A673 (cell line): ENCODE measurements at regions not wholly inside any gene's neighbourhood (a gene's known extent, or its start where the extent isn't known, plus 50 kb on each side); places are given as distances from the start of the nearest gene placed in this dataset.

Experiments used
- BruUV-seq: library from RNA; stranded (reverse); fragments of 400-500 nt; replicated peaks from 2 replicates; lab custom pipeline; 2021; lab: Mats Ljungman, UMichigan
- CTCF ChIA-PET: fragments of 300-600 bp; sonication (Branson Sonifier 250); formaldehyde crosslinking; loops from one replicate; lab custom pipeline; 2022; ENCODE audit warnings: antibody characterized with exemption; lab: Charles Lee
- POLR2A ChIA-PET: fragments of 300-600 bp; sonication (Branson Sonifier 250); formaldehyde crosslinking; loops from one replicate; lab custom pipeline; 2022; ENCODE audit warnings: antibody characterized with exemption; ENCODE audit not compliant: low non-redundant PET; lab: Charles Lee
- DNase-seq: peaks from one replicate; pipeline ENCODE4 v3.0.0-alpha.2; 2015; ENCODE audit warnings: low spot score
- H3K27ac ChIP-seq: fragments of 200-600 bp; sonication (generic); 2 replicates; pipeline ENCODE4 v1.5.1; 2016; ENCODE audit warnings: mixed run types, low read depth, mild to moderate bottlenecking, mixed read lengths, antibody characterized with exemption, low read length; ENCODE audit not compliant: poor library complexity, severe bottlenecking
- H3K27me3 ChIP-seq: fragments of 200-600 bp; sonication (generic); replicated peaks from 2 replicates; pipeline ENCODE4 v1.6.1; 2017; ENCODE audit warnings: mixed run types, low read depth, mild to moderate bottlenecking, mixed read lengths, antibody characterized with exemption, low read length; ENCODE audit not compliant: insufficient read depth, poor library complexity
- H3K36me3 ChIP-seq: fragments of 200-600 bp; sonication (generic); 2 replicates; pipeline ENCODE4 v1.6.1; 2016; ENCODE audit warnings: mixed run types, mild to moderate bottlenecking, mixed read lengths, antibody characterized with exemption, low read length; ENCODE audit not compliant: insufficient read depth, poor library complexity, severe bottlenecking
- H3K4me1 ChIP-seq: fragments of 200-600 bp; sonication (generic); 2 replicates; pipeline ENCODE4 v1.6.1; 2017; ENCODE audit warnings: mixed run types, mild to moderate bottlenecking, mixed read lengths, antibody characterized with exemption, low read length; ENCODE audit not compliant: insufficient read depth, poor library complexity, severe bottlenecking
- H3K4me3 ChIP-seq: fragments of 200-600 bp; sonication (generic); 2 replicates; pipeline ENCODE4 v1.5.1; 2016; ENCODE audit warnings: low read depth, mixed run types, mild to moderate bottlenecking, mixed read lengths, low read length; ENCODE audit not compliant: poor library complexity, severe bottlenecking
- H3K9me3 ChIP-seq: fragments of 200-600 bp; sonication (generic); 2 replicates; pipeline ENCODE4 v1.6.1; 2016; ENCODE audit warnings: mixed run types, low read depth, mild to moderate bottlenecking, mixed read lengths, antibody characterized with exemption, low read length; ENCODE audit not compliant: poor library complexity, severe bottlenecking
- EZH2 ChIP-seq: fragments of 200-600 bp; sonication (generic); IDR thresholded peaks from 2 replicates; pipeline ENCODE4 v1.6.1; 2017; ENCODE audit warnings: borderline replicate concordance, low read depth, mild to moderate bottlenecking, mixed read lengths, antibody characterized with exemption, low read length; ENCODE audit not compliant: poor library complexity, severe bottlenecking
- intact Hi-C: fragments of 100-400 bp; cut with micrococcal nuclease; formaldehyde crosslinking; loops from one replicate; pipeline ENCODE4 v1.10.0; 2022; ENCODE audit not compliant: unreplicated experiment
- TF ChIP-seq, protein P1 (sequence below): fragments of 300-800, 200-600 bp; sonication (generic); conservative IDR thresholded peaks from 2 replicates; pipeline ENCODE4 v1.5.1; 2017; ENCODE audit warnings: low read depth, mild to moderate bottlenecking, antibody characterized with exemption, low read length, moderate library complexity, mixed read lengths

DNA sequence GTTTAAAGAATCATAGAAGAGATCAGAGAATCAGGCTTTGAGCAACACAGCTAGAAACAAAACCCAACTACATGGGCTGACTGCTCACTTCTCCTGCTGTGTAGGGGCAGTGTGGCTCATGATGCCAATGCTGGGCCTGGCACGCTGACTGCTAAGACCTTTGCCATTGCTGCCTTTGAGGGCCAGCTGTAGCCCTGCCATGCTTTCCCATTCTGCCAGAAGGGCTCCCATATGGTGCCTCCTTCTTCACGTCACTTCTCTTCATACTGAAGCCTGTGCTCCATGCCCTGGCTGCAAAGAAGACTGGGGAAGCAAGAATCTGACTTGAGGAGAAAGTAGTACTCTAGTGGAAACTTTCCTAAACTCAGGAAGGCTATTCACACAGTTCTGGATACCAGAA is 232.9 kb downstream of the UTP18 start:
- ChIA-PET POLR2A (no interaction called here), CTCF (no interaction called here)
- Histone ChIP-seq H3K27ac (no peak overlapping the region), H3K9me3 (no peaks in the 10 kb centered on the region), H3K4me1 (no peaks in the 10 kb centered on the region), H3K27me3 (peaks cover 3% of the 10 kb centered on the region), H3K4me3 (no peak overlapping the region), H3K36me3 (no peaks in the 10 kb centered on the region)
- intact Hi-C loops, result no loop called here
- TF ChIP-seq EZH2, result no peak
- TF ChIP-seq, protein P1, sequence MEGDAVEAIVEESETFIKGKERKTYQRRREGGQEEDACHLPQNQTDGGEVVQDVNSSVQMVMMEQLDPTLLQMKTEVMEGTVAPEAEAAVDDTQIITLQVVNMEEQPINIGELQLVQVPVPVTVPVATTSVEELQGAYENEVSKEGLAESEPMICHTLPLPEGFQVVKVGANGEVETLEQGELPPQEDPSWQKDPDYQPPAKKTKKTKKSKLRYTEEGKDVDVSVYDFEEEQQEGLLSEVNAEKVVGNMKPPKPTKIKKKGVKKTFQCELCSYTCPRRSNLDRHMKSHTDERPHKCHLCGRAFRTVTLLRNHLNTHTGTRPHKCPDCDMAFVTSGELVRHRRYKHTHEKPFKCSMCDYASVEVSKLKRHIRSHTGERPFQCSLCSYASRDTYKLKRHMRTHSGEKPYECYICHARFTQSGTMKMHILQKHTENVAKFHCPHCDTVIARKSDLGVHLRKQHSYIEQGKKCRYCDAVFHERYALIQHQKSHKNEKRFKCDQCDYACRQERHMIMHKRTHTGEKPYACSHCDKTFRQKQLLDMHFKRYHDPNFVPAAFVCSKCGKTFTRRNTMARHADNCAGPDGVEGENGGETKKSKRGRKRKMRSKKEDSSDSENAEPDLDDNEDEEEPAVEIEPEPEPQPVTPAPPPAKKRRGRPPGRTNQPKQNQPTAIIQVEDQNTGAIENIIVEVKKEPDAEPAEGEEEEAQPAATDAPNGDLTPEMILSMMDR, result no peak
- BruUV-seq, result no TSS peak
- no peak for DNase-seq

DNA sequence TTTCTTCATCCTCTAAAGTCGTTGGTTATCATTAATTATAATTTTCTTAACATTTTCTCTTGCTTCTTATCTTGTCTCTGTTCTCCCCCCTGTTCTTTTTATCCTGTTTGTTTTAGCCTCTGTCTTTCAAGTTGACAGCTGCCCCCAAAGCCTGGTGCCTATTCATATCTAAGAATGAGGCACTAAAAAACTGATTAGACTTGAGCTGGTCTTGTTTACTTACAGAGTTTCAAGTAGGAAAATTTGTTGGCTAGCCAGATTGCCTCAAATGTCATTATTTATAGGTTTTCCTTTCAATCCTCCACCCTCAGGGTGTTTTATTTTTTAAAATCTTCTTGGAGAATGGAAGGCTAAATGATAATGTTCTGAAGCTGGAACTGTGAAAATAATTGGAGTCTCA is 236.0 kb downstream of the UTP18 start:
- CTCF ChIA-PET, result no interaction called here
- no peak for DNase-seq
- Histone ChIP-seq H3K36me3 (no peaks in the 10 kb centered on the region), H3K4me1 (no peaks in the 10 kb centered on the region), H3K4me3 (no peak overlapping the region), H3K27me3 (peaks cover 9% of the 10 kb centered on the region), H3K9me3 (no peaks in the 10 kb centered on the region), H3K27ac (no peak overlapping the region)
- intact Hi-C loops, result no loop called here
- no TSS peak for BruUV-seq
- POLR2A ChIA-PET, result no interaction called here
- no peak for TF ChIP-seq EZH2
- TF ChIP-seq, protein P1, result no peak

DNA sequence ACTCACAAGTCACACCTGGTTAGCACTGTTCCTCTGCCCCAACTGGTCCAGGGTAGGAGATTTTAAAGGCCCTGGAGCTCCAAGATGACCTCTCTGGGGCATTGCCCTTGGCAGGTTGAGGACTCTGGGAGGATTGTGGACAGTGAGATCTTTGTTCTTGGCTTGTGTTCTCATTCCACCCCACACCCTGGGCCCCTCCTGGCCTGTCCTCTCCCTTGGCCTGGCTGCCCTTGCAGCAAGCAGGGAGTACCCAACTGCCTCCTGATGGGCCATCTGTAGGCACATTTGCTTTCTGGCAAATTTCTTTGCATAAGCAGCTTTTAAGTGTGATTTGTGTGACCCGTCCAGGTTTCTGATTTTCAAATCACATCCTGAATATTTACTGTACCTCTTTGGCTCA is 239.6 kb downstream of the UTP18 start:
- Histone ChIP-seq H3K27me3 (peaks cover 16% of the 10 kb centered on the region), H3K36me3 (no peaks in the 10 kb centered on the region), H3K9me3 (no peaks in the 10 kb centered on the region), H3K4me3 (no peak overlapping the region), H3K27ac (no peak overlapping the region), H3K4me1 (no peaks in the 10 kb centered on the region)
- BruUV-seq, result no TSS peak
- TF ChIP-seq EZH2, result no peak
- TF ChIP-seq, protein P1, result no peak
- intact Hi-C loops, result no loop called here
- POLR2A ChIA-PET, result no interaction called here
- CTCF ChIA-PET, result no interaction called here
- no peak for DNase-seq
